ENCODE measurements at regions not wholly inside any gene's neighbourhood (a gene's known extent, or its start where the extent isn't known, plus 50 kb on each side); places are given as distances from the start of the nearest gene placed in this dataset.

GRCh38 chr6:138610816-138611215 lies 111.5 kb upstream of the NHSL1 start:
- DNase-seq, result no peak

- no peak for DNase-seq
Observed at GRCh38 chr6:138614151-138614550, 114.9 kb upstream of the NHSL1 start.

GRCh38 chr6:138618168-138618567 lies 118.9 kb upstream of the NHSL1 start:
- DNase-seq, result no peak

GRCh38 chr6:138620630-138621029 lies 121.3 kb upstream of the NHSL1 start:
- no peak for DNase-seq

- no peak for DNase-seq
Observed at GRCh38 chr6:138622967-138623366, 123.7 kb upstream of the NHSL1 start.

GRCh38 chr6:138631566-138631965 lies 132.3 kb upstream of the NHSL1 start:
- DNase-seq, result no peak

- DNase-seq, result no peak
Observed at GRCh38 chr6:138637822-138638221, 135.7 kb upstream of the CCDC28A start.

GRCh38 chr6:138638604-138639003 lies 135.0 kb upstream of the CCDC28A start:
- DNase-seq, result no peak

- DNase-seq, result no peak
Observed at GRCh38 chr6:138640028-138640427, 133.5 kb upstream of the CCDC28A start.

- DNase-seq, result no peak
Observed at GRCh38 chr6:138643210-138643609, 130.4 kb upstream of the CCDC28A start.

GRCh38 chr6:138645976-138646640 lies 127.5 kb upstream of the CCDC28A start:
- no peak for DNase-seq

GRCh38 chr6:138647006-138647405 lies 126.6 kb upstream of the CCDC28A start:
- peak; percentile 38 for DNase-seq

GRCh38 chr6:138648127-138648526 lies 125.4 kb upstream of the CCDC28A start:
- DNase-seq, result no peak

- no peak for DNase-seq
Observed at GRCh38 chr6:138651491-138651890, 122.1 kb upstream of the CCDC28A start.

GRCh38 chr6:138652824-138653223 lies 120.7 kb upstream of the CCDC28A start:
- DNase-seq, result no peak

GRCh38 chr6:138653435-138653834 lies 120.1 kb upstream of the CCDC28A start:
- DNase-seq, result no peak

GRCh38 chr6:138654715-138655634 lies 118.6 kb upstream of the CCDC28A start:
- peak; percentile 45 for DNase-seq

- DNase-seq, result no peak
Observed at GRCh38 chr6:138655828-138656227, 117.7 kb upstream of the CCDC28A start.

GRCh38 chr6:138656364-138657064 lies 117.1 kb upstream of the CCDC28A start:
- DNase-seq, result no peak

- no peak for DNase-seq
Observed at GRCh38 chr6:138657065-138657425, 116.5 kb upstream of the CCDC28A start.

GRCh38 chr6:138659998-138660397 lies 113.6 kb upstream of the CCDC28A start:
- no peak for DNase-seq

GRCh38 chr6:138662471-138662870 lies 111.1 kb upstream of the CCDC28A start:
- DNase-seq, result no peak

- no peak for DNase-seq
Observed at GRCh38 chr6:138663892-138664291, 109.7 kb upstream of the CCDC28A start.

GRCh38 chr6:138664745-138665144 lies 108.8 kb upstream of the CCDC28A start:
- no peak for DNase-seq

Data from fibroblast of skin of right quadriceps (primary cell).